ENCODE measurements at regions not wholly inside any gene's neighbourhood (a gene's known extent, or its start where the extent isn't known, plus 50 kb on each side); places are given as distances from the start of the nearest gene placed in this dataset.

- TF ChIP-seq CTCF (IDR thresholded peaks at IDR 0.05) (peak; percentile 32 to 74 (median 63)), POLR2A (IDR thresholded peaks at IDR 0.05) (no peak)
Observed at GRCh38 chr3:82133070-82133606, 371.7 kb upstream of the GBE1 start.

Measured in Peyer's patch (tissue), 4 donors.